Astrocyte of the hippocampus (primary cell): ENCODE measurements at regions not wholly inside any gene's neighbourhood (a gene's known extent, or its start where the extent isn't known, plus 50 kb on each side); places are given as distances from the start of the nearest gene placed in this dataset.

Source experiments
- DNase-seq: peaks from one replicate; pipeline ENCODE4 v3.0.0; 2011; ENCODE audit warnings: low read depth, low spot score

DNA sequence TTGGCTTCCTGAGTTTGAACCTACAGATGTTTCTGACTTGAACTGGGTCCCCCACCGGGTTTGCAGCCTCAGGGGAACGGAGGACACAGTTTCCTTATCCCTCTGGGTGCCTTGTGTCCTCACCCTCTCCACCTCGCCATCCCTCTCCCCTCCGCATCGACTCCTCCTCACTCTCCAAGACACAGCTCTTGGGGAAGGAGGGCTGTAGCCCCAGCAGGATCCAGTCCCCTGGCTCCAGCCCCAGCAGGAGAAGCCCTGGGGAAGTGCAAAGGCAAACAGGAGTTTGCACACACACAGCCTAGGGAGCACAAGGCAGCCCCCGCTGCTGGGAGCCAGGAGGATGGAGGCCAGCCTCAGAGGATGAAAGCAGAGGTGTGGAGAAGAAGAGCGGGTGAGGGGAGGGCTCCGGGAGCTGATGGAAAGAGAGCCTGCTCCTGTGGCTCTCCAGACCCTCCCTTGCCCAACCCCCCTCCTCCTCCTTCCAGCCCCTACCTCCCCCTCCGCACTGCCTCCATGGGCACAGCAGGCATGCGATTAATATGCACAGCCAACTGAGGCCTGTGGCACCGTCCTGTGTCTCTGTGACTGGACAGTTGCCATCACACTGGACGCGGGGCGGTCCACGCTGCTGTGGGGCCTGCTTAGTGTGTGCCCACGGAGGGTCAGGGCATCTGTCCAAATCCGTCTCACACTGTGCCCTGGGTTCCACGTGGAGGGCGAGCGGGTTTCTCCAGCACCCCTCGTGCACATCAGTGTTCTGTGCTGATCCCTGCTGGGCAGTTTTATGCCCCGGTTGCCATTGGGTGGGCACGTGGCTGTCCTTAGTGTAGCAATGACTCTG is 193.7 kb upstream of the DIO3 start:
- no peak for DNase-seq

DNA sequence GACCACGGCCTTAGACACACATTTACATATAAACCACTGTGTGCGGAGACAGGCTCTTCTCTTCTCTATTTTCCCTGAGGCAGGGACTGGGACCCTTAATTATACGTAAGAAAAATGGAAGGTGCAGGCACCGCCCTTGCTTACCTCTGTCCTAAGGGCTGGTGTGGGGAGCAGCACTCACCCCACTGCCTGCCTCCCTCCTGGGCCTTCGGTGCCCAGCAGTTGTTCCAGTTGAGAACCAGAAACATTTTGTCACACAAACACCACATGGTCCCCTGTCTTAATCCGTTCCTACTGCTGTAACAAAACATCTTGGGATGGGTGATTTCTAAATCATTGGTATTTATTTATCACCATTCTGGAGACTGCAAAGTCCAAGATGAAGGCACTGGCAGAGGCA is 192.7 kb upstream of the DIO3 start:
- DNase-seq = no peak

DNA sequence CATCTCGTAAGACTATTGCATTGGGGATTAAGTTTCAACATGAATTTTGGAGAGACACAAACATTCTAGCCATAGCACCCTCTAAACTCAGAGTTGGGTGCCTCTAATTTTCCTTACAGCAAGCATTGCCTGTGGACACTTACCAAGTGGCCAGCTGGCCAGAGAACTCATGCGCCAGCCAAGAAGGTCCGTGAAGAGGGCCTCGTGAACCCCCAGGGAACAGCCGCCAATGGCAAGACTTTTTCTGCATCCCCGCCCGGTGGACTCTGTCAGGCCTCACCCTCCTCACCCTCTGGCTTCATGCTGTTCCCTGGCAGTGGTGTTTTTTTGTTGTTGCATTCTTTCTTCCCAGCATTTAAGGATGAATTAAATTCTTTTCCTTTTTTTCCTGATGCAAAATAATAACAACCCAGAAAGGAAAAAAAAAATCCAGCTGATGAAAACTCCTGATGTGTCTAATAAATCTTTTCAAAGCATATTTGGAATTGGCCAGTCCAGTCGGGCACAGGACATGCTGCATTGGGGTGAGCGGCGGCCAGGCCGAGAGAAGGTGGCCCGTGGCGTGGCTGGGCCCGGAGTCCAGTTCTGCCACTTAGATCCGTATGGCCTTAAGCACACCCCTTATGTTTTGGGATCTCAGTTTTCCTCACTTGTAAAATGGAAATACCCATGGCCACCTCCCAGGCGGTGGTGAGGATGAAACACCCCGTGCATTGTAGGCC is 191.9 kb upstream of the DIO3 start:
- no peak for DNase-seq

- DNase-seq = no peak
Measured at GRCh38 chr14:101369916-101370592, 191.2 kb upstream of the DIO3 start.

- DNase-seq = no peak
Measured at GRCh38 chr14:101370593-101371569, 190.4 kb upstream of the DIO3 start.

DNA sequence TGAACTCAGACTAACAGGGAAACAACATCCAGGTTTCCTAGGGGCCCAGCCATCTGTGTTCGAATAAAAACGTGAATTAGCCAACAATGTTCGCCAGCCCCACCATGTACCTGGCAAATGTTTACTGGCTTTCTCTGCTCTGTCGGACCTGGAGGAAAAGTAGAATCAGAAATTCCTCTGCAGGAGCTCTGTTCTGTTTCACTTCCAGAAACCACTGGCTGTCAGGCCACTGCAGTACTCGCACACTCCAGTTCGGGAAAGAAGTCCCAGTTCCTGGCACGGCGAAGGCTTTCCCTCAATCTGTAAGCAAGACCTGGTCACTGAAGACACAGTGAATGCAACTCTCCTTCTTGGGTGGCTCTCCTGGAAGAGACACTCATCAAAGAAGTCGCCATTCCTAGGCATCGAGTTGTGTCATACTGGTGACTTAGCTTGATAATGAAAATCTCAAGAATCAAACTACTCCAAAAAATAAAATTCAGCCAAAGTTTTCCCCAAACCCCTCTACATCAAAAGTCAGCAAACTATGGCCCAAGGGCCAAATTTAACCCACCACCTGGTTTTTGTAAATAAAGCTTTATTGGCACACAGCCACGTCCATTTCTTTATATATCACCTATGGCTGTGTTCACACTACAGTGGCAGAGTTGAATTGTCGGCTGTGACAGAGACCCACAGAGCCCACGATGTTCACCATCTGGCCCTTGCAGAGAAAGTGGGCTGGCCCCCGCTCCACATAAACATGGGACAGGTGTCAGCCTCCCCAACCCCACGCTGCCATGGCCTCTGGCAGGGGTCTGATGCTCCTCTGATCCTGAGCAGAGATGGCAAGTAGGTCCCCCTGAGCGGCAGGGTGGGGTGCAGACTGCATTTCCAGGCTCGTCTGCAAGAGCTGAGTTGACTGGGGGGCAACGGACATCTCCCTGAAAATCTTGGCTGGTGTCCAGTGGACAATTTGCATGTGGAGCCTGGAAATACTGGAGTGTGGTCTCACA is 189.2 kb upstream of the DIO3 start:
- DNase-seq = no peak

DNA sequence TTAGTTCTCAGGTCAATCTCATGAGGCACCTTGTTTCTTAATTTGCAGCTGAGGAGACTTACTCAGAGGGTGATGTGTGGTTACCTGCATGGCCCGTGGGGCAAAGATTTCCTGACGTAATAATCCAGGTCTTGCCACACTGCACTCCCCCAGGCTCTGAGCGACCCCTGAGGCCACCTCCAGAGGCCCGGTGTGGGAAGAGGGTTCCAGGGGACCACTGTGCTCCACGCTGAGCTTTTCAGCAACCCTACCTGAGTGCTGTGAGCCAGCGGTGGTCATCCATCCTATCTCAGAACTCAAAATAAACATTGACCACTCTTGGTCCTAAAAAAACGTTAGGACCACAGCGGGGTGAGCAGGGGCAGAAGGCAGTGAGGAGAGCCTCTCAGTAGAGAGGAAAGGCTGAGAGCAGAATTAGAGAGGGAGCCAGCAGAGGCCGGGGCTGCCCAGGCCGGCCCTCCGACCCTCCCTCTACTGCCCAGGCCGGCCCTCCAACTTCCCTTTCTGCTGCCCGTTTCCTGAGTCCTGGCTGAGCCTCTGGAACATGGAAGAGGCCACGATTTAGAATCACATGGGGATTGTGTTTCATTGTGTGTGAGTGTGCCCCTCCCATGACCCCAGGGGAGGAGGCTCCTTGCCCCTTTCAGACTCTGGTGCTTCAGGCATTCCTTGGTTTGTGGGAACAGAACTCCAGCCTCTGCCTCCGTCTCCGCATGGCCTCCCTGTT is 188.2 kb upstream of the DIO3 start:
- no peak for DNase-seq

DNA sequence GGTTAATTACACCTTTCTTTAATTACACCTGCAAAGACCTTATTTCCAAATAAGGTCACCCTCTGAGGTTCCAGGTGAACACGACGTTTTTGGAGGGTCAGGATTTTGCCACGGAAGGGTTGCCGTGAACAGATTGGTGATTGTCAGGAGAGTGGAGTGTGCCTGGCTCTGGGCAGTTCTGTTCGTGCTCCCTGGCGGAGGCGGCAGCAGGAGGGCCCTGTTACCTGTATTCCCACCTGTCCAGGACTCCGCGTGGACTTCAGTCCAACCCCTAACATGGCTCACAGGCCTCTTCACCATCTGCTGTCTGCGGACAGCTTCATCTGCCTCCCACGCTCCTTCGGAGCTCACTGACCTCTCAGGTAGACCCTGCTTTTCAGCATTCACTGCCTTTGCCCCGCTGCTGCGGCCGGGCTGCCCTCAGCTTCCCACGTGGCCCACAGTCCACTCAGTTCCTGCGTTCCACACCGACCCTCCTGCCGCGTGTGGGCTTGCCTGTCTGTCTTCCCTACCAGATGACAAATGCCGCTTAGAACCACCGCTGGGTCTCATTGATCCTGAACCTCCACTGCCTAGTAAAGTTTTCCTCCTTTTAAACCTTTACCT is 187.5 kb upstream of the DIO3 start:
- DNase-seq = no peak

DNA sequence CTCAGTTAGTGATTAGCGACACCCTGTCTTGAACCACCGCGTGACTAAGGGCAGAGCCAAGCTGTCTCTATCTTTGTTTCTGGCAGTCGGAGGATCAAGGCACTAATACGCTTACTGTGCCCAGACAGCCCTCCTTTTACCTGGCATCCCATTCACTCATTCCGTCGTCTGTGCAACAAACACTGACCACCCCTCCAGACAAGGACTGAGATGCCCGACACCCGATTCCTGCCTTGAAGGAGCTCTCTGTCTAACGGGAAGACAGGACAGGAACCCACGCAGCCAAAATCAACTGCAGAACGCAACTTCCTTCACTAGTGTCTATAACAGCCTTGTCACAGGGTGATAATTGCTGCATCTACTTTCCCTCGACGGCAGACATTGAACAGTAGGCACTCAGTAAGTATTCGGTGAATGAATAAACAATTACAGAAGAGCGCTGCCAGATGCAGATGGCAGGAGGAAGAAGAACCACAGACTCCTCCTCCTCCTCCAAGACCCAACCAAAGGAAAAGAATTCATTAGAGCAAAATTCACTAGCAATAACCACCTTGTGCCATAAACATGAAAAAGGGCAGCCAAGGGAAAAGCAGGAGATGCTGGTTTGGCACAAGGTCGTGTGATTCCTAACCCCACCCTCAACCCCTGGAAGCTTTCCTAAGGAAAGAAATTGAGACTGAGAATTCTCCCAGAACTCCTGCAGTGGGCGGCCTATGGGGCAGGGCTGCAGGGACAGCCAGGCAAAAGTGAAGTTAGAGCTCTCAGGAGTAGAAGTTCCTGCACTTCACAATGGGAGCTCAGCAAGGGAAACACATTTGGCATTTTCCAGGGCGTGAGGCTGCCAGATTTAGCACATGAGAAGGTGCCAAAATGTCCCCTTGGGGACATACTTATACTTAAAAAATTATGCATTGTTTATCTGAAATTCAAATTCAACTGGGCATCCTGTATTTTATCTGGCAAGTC is 186.6 kb upstream of the DIO3 start:
- no peak for DNase-seq

GRCh38 chr14:101377069-101377468 is 184.2 kb upstream of the DIO3 start:
- no peak for DNase-seq

DNA sequence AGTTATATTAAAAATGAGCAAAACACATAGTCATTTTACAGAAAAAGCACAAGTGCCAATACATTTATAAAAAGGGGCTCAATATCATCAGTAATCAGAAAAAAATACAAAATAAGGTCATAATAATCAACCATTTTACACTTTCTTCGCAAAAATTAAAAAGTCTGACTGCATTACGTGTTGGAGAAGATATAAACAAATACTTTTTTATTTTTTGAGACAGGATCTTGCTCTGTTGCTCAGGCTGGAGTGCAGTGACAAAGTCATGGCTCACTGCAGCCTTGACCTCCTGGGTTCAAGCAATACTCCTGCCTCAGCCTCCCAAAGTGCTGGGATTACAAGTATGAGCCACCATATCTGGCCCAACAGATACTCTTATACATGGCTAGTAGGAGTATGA is 181.5 kb upstream of the DIO3 start:
- DNase-seq = no peak

DNA sequence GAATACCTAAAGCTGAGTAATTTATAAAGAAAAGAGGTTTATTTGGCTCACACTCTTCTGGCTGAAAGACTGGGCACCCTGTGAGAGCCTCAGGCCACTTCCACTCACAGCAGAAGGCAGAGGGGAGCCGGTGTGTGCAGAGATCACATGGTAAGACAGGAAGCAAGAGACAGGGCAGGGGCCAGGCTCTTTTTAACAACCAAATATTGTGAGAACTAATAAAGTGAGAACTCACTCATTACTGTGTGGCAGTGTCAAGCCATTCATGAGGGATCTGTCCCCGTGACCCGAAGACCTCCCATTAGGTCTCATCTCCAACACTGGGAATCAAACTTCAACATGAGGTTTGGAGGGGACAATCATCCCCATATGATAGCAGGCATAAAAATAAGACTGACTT is 180.8 kb upstream of the DIO3 start:
- no peak for DNase-seq

DNA sequence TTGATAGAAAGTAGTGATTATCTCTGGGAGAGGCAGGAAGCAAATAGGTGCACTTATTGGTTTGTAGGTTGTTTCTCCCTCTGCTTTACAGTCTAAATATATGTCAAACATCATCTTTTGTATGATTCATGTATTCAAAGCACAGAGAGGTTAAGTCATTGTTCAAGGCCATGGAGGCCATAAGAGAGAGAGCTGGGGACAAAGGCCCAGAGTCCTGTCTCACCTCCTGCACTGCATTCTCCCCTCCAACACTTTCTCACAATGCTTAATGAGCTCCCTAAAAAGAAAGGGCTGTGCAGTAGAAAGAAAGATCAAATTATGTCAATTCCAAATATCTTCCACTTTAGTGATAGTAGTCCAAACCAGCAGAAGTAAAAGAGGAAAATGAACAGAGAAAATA is 180.4 kb upstream of the DIO3 start:
- DNase-seq = no peak

DNA sequence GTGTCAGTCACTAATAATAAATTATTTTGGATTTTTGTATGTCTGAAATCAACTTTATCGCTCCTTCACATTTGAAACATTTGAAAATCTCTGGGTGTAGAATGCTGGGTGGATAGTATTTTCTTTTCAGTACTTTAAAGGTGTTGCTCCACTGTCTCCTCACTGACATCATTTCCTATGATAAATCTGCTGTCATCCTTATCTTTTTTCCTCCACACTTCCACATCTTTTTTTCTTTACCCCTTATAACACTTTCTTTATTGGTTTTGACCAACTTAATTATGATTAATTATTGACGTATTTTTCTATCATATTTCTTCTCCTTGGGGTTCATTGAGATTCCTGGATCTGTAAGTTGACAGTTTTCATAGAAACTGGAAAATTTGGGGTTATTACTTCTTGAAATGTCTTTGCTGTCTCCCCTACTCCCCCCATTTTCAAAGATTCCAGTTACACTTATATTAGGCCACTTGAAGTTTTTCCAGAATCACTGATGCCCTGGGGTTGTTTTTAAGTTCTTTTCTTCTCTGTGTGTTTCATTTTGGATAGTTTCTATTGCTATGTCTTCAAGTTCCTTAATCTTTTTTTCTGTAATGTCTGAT is 177.5 kb upstream of the DIO3 start:
- DNase-seq = no peak

- DNase-seq = no peak
Measured at GRCh38 chr14:101394374-101394773, 166.9 kb upstream of the DIO3 start.

- no peak for DNase-seq
Measured at GRCh38 chr14:101395779-101396178, 165.5 kb upstream of the DIO3 start.

GRCh38 chr14:101397206-101397605 is 164.1 kb upstream of the DIO3 start:
- DNase-seq = no peak

DNA sequence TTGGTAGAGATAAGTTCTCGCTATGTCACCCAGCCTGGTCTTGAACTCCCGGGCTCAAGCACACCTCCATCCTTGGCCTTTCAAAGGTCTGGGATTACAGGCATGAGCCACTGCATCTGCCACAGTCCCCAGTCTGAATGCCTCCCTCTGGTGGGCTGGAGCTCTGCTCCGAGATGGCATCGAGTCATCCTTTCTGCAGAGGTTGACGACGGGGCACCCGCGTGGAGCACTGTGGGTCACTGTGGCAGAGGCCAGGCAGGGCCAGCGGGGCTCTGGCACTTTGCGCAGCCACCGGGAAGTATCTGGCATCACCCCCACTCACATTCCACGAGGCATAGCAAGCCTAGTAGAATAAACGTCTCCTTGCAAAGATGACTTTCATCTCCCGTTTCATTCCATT is 163.3 kb upstream of the DIO3 start:
- DNase-seq = no peak
